ENCODE measurements at regions not wholly inside any gene's neighbourhood (a gene's known extent, or its start where the extent isn't known, plus 50 kb on each side); places are given as distances from the start of the nearest gene placed in this dataset.

- TF ChIP-seq JUND (IDR thresholded peaks at IDR 0.05) (no peak), HNF4A (conservative IDR thresholded peaks at IDR 0.05) (no peak)
- Histone ChIP-seq H3K4me1 (ENCODE audit: control insufficient read depth in 4 of 4, insufficient read depth in 4 of 4, low read length in 3 of 4) (no peaks in the 10 kb centered on the region), H3K27me3 (ENCODE audit: control insufficient read depth in 4 of 4, insufficient read depth in 4 of 4, low read length in 3 of 4) (no peaks in the 10 kb centered on the region), H3K4me3 (ENCODE audit: low read depth in 1 of 3, low read length in 3 of 3) (no peak overlapping the region), H3K27ac (ENCODE audit: low read depth in 1 of 2, low read length in 2 of 2) (no peak overlapping the region), H3K36me3 (ENCODE audit: control insufficient read depth in 4 of 4, insufficient read depth in 3 of 4, low read depth in 1 of 4, low read length in 3 of 4) (no peaks in the 10 kb centered on the region), H3K9ac (ENCODE audit: low read depth in 1 of 2, low read length in 2 of 2) (no peak overlapping the region), H3K9me3 (ENCODE audit: control insufficient read depth in 4 of 4, low read length in 3 of 4) (no peaks in the 10 kb centered on the region)
- DNase-seq (ENCODE audit: low spot score): no peak
- WGBS: 63% methylated on average over 3 of the region's 3 CpGs
Observed at GRCh38 chr3:73759297-73759711, 134.6 kb upstream of the PDZRN3 start.

DNA sequence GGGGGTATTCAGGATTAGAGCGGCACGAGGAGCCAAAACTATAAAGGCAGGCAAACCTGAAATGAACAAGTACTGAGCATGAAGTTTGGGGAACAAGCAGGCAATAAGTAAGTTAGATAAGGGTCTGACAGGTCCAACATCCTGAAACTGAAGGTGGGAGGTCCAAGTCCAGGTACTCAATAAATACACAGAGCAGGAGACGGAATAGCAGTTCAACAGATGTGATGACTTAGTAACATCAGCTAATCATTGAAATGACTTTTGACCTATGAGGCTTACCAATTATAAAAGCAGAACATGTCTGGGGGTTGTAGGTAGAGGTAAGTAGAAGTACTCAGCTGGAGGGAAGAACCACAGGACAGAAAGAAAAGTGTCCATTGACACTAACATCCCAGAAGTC, 132.8 kb upstream of the PDZRN3 start:
- Histone ChIP-seq H3K27me3 (ENCODE audit: control insufficient read depth in 4 of 4, insufficient read depth in 4 of 4, low read length in 3 of 4) (no peaks in the 10 kb centered on the region), H3K9me3 (ENCODE audit: control insufficient read depth in 4 of 4, low read length in 3 of 4) (no peaks in the 10 kb centered on the region), H3K9ac (ENCODE audit: low read depth in 1 of 2, low read length in 2 of 2) (no peak overlapping the region), H3K4me1 (ENCODE audit: control insufficient read depth in 4 of 4, insufficient read depth in 4 of 4, low read length in 3 of 4) (no peaks in the 10 kb centered on the region), H3K27ac (ENCODE audit: low read depth in 1 of 2, low read length in 2 of 2) (no peak overlapping the region), H3K4me3 (ENCODE audit: low read depth in 1 of 3, low read length in 3 of 3) (no peak overlapping the region), H3K36me3 (ENCODE audit: control insufficient read depth in 4 of 4, insufficient read depth in 3 of 4, low read depth in 1 of 4, low read length in 3 of 4) (no peaks in the 10 kb centered on the region)
- TF ChIP-seq EGR1 (IDR thresholded peaks at IDR 0.05; ENCODE audit: low read depth in 2 of 2): no peak
- TF ChIP-seq RXRA (IDR thresholded peaks at IDR 0.05): no peak
- TF ChIP-seq HNF4G (IDR thresholded peaks at IDR 0.05): no peak
- TF ChIP-seq, protein P1, sequence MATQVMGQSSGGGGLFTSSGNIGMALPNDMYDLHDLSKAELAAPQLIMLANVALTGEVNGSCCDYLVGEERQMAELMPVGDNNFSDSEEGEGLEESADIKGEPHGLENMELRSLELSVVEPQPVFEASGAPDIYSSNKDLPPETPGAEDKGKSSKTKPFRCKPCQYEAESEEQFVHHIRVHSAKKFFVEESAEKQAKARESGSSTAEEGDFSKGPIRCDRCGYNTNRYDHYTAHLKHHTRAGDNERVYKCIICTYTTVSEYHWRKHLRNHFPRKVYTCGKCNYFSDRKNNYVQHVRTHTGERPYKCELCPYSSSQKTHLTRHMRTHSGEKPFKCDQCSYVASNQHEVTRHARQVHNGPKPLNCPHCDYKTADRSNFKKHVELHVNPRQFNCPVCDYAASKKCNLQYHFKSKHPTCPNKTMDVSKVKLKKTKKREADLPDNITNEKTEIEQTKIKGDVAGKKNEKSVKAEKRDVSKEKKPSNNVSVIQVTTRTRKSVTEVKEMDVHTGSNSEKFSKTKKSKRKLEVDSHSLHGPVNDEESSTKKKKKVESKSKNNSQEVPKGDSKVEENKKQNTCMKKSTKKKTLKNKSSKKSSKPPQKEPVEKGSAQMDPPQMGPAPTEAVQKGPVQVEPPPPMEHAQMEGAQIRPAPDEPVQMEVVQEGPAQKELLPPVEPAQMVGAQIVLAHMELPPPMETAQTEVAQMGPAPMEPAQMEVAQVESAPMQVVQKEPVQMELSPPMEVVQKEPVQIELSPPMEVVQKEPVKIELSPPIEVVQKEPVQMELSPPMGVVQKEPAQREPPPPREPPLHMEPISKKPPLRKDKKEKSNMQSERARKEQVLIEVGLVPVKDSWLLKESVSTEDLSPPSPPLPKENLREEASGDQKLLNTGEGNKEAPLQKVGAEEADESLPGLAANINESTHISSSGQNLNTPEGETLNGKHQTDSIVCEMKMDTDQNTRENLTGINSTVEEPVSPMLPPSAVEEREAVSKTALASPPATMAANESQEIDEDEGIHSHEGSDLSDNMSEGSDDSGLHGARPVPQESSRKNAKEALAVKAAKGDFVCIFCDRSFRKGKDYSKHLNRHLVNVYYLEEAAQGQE (IDR thresholded peaks at IDR 0.05): no peak
- TF ChIP-seq NR2F2 (IDR thresholded peaks at IDR 0.05): no peak
- TF ChIP-seq ZBTB33 (IDR thresholded peaks at IDR 0.05): no peak
- TF ChIP-seq FOXA1 (IDR thresholded peaks at IDR 0.05): no peak
- TF ChIP-seq YY1 (IDR thresholded peaks at IDR 0.05): no peak
- TF ChIP-seq GABPA (IDR thresholded peaks at IDR 0.05 in 1 of 2, conservative IDR thresholded peaks at IDR 0.05 in 1 of 2): no peak
- no peak for TF ChIP-seq TAF1 (conservative IDR thresholded peaks at IDR 0.05)
- TF ChIP-seq RAD21 (IDR thresholded peaks at IDR 0.05): no peak
- WGBS: 61% methylated on average over 3 of the region's 3 CpGs
- DNase-seq (ENCODE audit: low spot score): no peak

- no peak for DNase-seq (ENCODE audit: low spot score)
- no peak overlapping the region for H3K4me3 ChIP-seq (ENCODE audit: low read depth in 1 of 3, low read length in 3 of 3)
- H3K9ac ChIP-seq (ENCODE audit: low read depth in 1 of 2, low read length in 2 of 2): no peak overlapping the region
- no peaks in the 10 kb centered on the region for H3K9me3 ChIP-seq (ENCODE audit: control insufficient read depth in 4 of 4, low read length in 3 of 4)
- H3K36me3 ChIP-seq (ENCODE audit: control insufficient read depth in 4 of 4, insufficient read depth in 3 of 4, low read depth in 1 of 4, low read length in 3 of 4): no peaks in the 10 kb centered on the region
- WGBS: 72% methylated on average over 6 of the region's 6 CpGs
- no peak for TF ChIP-seq FOXA1 (IDR thresholded peaks at IDR 0.05)
- TF ChIP-seq ZBTB33 (IDR thresholded peaks at IDR 0.05): no peak
- TF ChIP-seq, protein P1 (IDR thresholded peaks at IDR 0.05): no peak
- no peak for TF ChIP-seq RAD21 (IDR thresholded peaks at IDR 0.05)
- no peak for TF ChIP-seq RXRA (IDR thresholded peaks at IDR 0.05)
- no peak for TF ChIP-seq HNF4G (IDR thresholded peaks at IDR 0.05)
- TF ChIP-seq EGR1 (IDR thresholded peaks at IDR 0.05; ENCODE audit: low read depth in 2 of 2): no peak
- TF ChIP-seq, protein P2, sequence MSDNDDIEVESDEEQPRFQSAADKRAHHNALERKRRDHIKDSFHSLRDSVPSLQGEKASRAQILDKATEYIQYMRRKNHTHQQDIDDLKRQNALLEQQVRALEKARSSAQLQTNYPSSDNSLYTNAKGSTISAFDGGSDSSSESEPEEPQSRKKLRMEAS (IDR thresholded peaks at IDR 0.05): no peak
- H3K27me3 ChIP-seq (ENCODE audit: control insufficient read depth in 4 of 4, insufficient read depth in 4 of 4, low read length in 3 of 4): peaks cover 0 to 4% (median 0%) of the 10 kb centered on the region in 4 donors
- no peaks in the 10 kb centered on the region for H3K4me1 ChIP-seq (ENCODE audit: control insufficient read depth in 4 of 4, insufficient read depth in 4 of 4, low read length in 3 of 4)
- H3K27ac ChIP-seq (ENCODE audit: low read depth in 1 of 2, low read length in 2 of 2): no peak overlapping the region
Observed at GRCh38 chr3:73753985-73754384, 129.2 kb upstream of the PDZRN3 start.
